ENCODE measurements at regions not wholly inside any gene's neighbourhood (a gene's known extent, or its start where the extent isn't known, plus 50 kb on each side); places are given as distances from the start of the nearest gene placed in this dataset.

DNA sequence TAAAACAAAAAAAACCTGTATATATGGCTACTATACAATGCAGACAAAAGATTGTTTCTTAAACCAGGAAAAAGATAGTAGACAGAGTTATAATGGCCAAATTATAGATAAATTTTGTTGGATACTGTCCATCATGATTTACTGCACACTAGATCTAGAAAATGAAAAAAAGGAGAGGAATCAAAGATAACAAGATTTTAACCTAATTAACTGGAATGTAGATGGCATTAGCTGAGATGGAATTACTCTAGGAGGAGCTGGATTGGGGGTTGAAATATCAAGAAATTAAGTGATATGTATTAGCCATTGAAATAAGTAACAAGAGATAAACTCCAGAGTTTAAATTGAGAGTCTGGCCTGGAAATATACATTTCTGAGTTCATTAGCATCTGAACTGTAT lies 1489.1 kb downstream of the PLA2G4A start:
- no peak for ATAC-seq
- TF ChIP-seq CSRNP3 (CRISPR knock-in tag; IDR thresholded peaks at IDR 0.05), result no peak
- TF ChIP-seq GLIS3 (CRISPR knock-in tag; IDR thresholded peaks at IDR 0.05), result no peak
- TF ChIP-seq, protein P1, sequence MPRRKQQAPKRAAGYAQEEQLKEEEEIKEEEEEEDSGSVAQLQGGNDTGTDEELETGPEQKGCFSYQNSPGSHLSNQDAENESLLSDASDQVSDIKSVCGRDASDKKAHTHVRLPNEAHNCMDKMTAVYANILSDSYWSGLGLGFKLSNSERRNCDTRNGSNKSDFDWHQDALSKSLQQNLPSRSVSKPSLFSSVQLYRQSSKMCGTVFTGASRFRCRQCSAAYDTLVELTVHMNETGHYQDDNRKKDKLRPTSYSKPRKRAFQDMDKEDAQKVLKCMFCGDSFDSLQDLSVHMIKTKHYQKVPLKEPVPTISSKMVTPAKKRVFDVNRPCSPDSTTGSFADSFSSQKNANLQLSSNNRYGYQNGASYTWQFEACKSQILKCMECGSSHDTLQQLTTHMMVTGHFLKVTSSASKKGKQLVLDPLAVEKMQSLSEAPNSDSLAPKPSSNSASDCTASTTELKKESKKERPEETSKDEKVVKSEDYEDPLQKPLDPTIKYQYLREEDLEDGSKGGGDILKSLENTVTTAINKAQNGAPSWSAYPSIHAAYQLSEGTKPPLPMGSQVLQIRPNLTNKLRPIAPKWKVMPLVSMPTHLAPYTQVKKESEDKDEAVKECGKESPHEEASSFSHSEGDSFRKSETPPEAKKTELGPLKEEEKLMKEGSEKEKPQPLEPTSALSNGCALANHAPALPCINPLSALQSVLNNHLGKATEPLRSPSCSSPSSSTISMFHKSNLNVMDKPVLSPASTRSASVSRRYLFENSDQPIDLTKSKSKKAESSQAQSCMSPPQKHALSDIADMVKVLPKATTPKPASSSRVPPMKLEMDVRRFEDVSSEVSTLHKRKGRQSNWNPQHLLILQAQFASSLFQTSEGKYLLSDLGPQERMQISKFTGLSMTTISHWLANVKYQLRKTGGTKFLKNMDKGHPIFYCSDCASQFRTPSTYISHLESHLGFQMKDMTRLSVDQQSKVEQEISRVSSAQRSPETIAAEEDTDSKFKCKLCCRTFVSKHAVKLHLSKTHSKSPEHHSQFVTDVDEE (CRISPR knock-in tag; IDR thresholded peaks at IDR 0.05), result no peak
- 0 out of 2 replicates have a peak, but pooled peaks have one; percentile 10 for TF ChIP-seq ZC3H10 (CRISPR knock-in tag; IDR thresholded peaks at IDR 0.05)
- peak; percentile 93 for TF ChIP-seq ISL1 (CRISPR knock-in tag; IDR thresholded peaks at IDR 0.05)

- no peak for TF ChIP-seq CSDC2 (CRISPR knock-in tag; IDR thresholded peaks at IDR 0.05)
- TF ChIP-seq OSR1 (CRISPR knock-in tag; IDR thresholded peaks at IDR 0.05), result no peak
- TF ChIP-seq RARB (CRISPR knock-in tag; IDR thresholded peaks at IDR 0.05), result no peak
- no peak for TF ChIP-seq SNAI2 (CRISPR knock-in tag; IDR thresholded peaks at IDR 0.05)
- TF ChIP-seq GLIS3 (CRISPR knock-in tag; IDR thresholded peaks at IDR 0.05), result no peak
- no peak for TF ChIP-seq ZC3H10 (CRISPR knock-in tag; IDR thresholded peaks at IDR 0.05)
- TF ChIP-seq, protein P1 (CRISPR knock-in tag; IDR thresholded peaks at IDR 0.05), result no peak
- TF ChIP-seq POU6F1 (CRISPR knock-in tag; IDR thresholded peaks at IDR 0.05; ENCODE audit: borderline replicate concordance, low read depth), result no peak
- TF ChIP-seq BACH2 (CRISPR knock-in tag; IDR thresholded peaks at IDR 0.05; ENCODE audit: borderline replicate concordance), result no peak
- TF ChIP-seq PATZ1 (CRISPR knock-in tag; IDR thresholded peaks at IDR 0.05; ENCODE audit: borderline replicate concordance), result no peak
- TF ChIP-seq ZFP30 (CRISPR knock-in tag; IDR thresholded peaks at IDR 0.05), result no peak
- TF ChIP-seq ZNF70 (CRISPR knock-in tag; IDR thresholded peaks at IDR 0.05), result no peak
- TF ChIP-seq ARNTL (CRISPR knock-in tag; IDR thresholded peaks at IDR 0.05; ENCODE audit: borderline replicate concordance, low read depth), result no peak
- ATAC-seq, result no peak
These were observed 1496.5 kb downstream of the PLA2G4A start for GRCh38 chr1:188325211-188325610.

DNA sequence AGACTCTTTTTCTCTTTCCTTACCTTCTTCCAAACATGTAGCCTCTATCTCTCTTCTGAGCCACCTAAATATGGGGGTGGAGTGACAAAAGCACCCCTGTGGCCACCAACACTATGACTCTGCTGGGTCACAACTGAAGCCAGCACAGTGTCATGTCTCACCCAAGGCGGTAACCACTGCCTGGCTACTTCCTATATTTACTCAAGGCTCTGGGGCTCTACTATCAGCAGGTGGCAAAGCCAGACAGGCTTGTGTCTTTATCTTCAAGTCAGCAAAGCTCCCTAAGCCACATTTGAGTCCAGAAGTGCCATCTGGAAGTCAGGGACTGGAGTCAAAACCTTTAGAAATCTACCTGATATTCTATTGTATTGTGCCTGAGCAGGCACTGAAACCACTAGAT lies 1515.2 kb downstream of the PLA2G4A start:
- TF ChIP-seq ZNF565 (CRISPR knock-in tag; conservative IDR thresholded peaks at IDR 0.05; ENCODE audit: low read depth) (no peak), CSRNP3 (CRISPR knock-in tag; IDR thresholded peaks at IDR 0.05) (no peak), POU6F1 (CRISPR knock-in tag; IDR thresholded peaks at IDR 0.05; ENCODE audit: borderline replicate concordance, low read depth) (no peak), ZNF8 (CRISPR knock-in tag; IDR thresholded peaks at IDR 0.05) (no peak), ZFP3 (CRISPR knock-in tag; IDR thresholded peaks at IDR 0.05) (no peak)
- no peak for ATAC-seq

Measured in SK-N-SH treated with all-trans-retinoic acid at 6 μM for 48 hours (cell line).